ENCODE measurements at regions not wholly inside any gene's neighbourhood (a gene's known extent, or its start where the extent isn't known, plus 50 kb on each side); places are given as distances from the start of the nearest gene placed in this dataset.
A peak's percentile ranks its signal among the peaks of the same experiment; 100 is the strongest.

DNA sequence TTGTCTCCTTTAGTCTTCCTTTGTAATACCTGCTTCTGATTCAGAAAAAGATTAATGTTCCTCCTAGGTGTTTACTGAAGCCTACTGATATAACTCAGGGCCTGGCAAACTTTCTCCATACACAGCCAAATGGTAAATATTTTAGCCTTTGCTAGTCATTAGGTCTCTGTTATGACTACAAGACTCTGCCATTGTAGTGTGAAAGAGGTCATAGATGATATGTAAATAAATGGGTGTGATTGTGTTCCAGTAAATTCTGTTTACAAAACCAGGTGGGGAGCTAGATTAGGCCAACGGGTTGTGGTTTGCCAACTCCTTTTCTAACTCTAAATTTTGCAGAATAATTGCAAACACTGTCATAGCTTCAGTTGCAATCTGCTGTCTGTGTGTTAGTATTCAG, 568.1 kb upstream of the GNPDA2 start:
- no peaks in the 10 kb centered on the region for H3K27me3 ChIP-seq
- no peak overlapping the region for H3K4me3 ChIP-seq
- 2 to 17% (median 12%) methylated on average over 1 of the region's 1 CpG for WGBS, 3 donors
- no peaks in the 10 kb centered on the region for H3K4me1 ChIP-seq (ENCODE audit: insufficient read depth)
- TF ChIP-seq CTCF (IDR thresholded peaks at IDR 0.05) (no peak), EP300 (IDR thresholded peaks at IDR 0.05) (no peak), POLR2A (IDR thresholded peaks at IDR 0.05) (no peak)
- DNase-seq: no peak
- H3K27ac ChIP-seq: no peak overlapping the region
- no peaks in the 10 kb centered on the region for H3K9me3 ChIP-seq
- intact Hi-C loops (cut with DNase I): no loop called here
- H3K36me3 ChIP-seq: no peaks in the 10 kb centered on the region

- WGBS, 3 donors: 88% methylated on average over 6 of the region's 6 CpGs
- Histone ChIP-seq H3K4me1 (ENCODE audit: insufficient read depth) (no peaks in the 10 kb centered on the region), H3K36me3 (no peaks in the 10 kb centered on the region), H3K4me3 (no peak overlapping the region), H3K27ac (no peak overlapping the region), H3K27me3 (no peaks in the 10 kb centered on the region), H3K9me3 (no peaks in the 10 kb centered on the region)
- TF ChIP-seq EP300 (IDR thresholded peaks at IDR 0.05) (no peak), CTCF (IDR thresholded peaks at IDR 0.05) (no peak), POLR2A (IDR thresholded peaks at IDR 0.05) (no peak)
- intact Hi-C loops (cut with DNase I): no loop called here
- no peak for DNase-seq
Observed at GRCh38 chr4:45293335-45293734, 567.0 kb upstream of the GNPDA2 start.

- intact Hi-C loops (cut with DNase I): no loop called here
- no peak for DNase-seq
- H3K4me1 ChIP-seq (ENCODE audit: insufficient read depth): no peaks in the 10 kb centered on the region
- no peaks in the 10 kb centered on the region for H3K27me3 ChIP-seq
- WGBS, 3 donors: 88 to 100% (median 94%) methylated on average over 4 of the region's 4 CpGs
- TF ChIP-seq EP300 (IDR thresholded peaks at IDR 0.05) (no peak), CTCF (IDR thresholded peaks at IDR 0.05) (no peak), POLR2A (IDR thresholded peaks at IDR 0.05) (no peak)
- H3K4me3 ChIP-seq: no peak overlapping the region
- H3K27ac ChIP-seq: no peak overlapping the region
- no peaks in the 10 kb centered on the region for H3K36me3 ChIP-seq
- H3K9me3 ChIP-seq: no peaks in the 10 kb centered on the region
Observed at GRCh38 chr4:45292844-45293243, 566.5 kb upstream of the GNPDA2 start.

DNA sequence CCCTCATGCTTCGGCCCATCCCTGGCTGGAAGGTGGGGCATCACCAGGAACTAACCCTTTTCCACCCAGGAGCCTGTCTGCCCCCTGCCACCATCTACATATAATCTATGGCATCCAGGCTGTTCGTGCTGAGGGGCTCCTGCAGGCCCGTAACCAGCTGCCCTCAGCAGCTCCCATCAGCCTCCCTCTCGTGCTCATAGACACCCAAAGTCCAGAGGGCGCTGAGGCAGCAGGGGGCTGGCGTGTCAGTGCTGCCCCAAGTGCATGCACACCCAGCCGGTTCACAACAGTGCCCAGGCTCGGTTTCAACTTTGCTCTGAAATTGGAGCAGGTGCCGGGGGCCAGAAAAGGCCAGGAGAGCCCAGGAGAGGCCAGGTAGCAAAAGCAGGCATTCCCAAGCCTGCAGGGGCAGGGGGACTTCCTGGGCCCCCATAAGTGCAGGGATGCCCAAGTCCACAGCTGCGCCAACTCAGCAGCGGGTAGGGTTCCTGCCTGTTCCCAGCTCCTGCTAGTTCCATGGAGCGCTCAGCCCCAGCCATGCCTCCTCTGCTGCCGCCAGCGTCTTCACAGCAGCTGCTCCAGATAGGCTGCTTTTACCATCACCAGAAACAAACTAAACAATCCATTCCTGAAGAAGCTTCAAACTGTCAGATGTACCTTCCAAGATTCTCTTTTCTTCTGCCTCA, 558.2 kb upstream of the GNPDA2 start:
- 85 to 87% (median 85%) methylated on average over 14 of the region's 14 CpGs for WGBS, 3 donors
- Histone ChIP-seq H3K27ac (no peak overlapping the region), H3K4me3 (no peak overlapping the region), H3K4me1 (ENCODE audit: insufficient read depth) (no peaks in the 10 kb centered on the region), H3K27me3 (no peaks in the 10 kb centered on the region), H3K9me3 (no peaks in the 10 kb centered on the region), H3K36me3 (no peaks in the 10 kb centered on the region)
- TF ChIP-seq CTCF (IDR thresholded peaks at IDR 0.05) (no peak), EP300 (IDR thresholded peaks at IDR 0.05) (no peak), POLR2A (IDR thresholded peaks at IDR 0.05) (no peak)
- intact Hi-C loops (cut with DNase I): no loop called here
- DNase-seq: peak in 1 of 5 donors; percentile 3
